Adrenal gland (tissue), 9 donors: ENCODE measurements at regions not wholly inside any gene's neighbourhood (a gene's known extent, or its start where the extent isn't known, plus 50 kb on each side); places are given as distances from the start of the nearest gene placed in this dataset.

Experiments
- DNase-seq, 7 donors: peaks; one replicate each; pipeline ENCODE4 v3.0.0-alpha.2; 2019 to 2020
- H3K27ac ChIP-seq, 5 donors: fragments of 200-600 bp; sonication (generic) in 4 of 5; 1 replicate in 3 of 5; 2 replicates in 2 of 5; pipeline versions ENCODE4 v1.5.1 to v1.8.0; 2016 to 2020; ENCODE audit warnings: mild to moderate bottlenecking in 1 of 5
- H3K27me3 ChIP-seq: fragments of 200-600 bp; 2 replicates; pipeline ENCODE4 v1.8.0; 2021
- H3K36me3 ChIP-seq, 2 donors: fragments of 200-600 bp; replicated peaks in 1 of 2; 1 replicate in 1 of 2; 2 replicates in 1 of 2; pipeline versions ENCODE4 v1.5.1 to v1.8.0; 2018 to 2022
- H3K4me1 ChIP-seq, 2 donors: fragments of 200-600 bp; replicated peaks in 1 of 2; 1 replicate in 1 of 2; 2 replicates in 1 of 2; pipeline versions ENCODE4 v1.5.1 to v1.8.0; 2018 to 2021
- H3K4me3 ChIP-seq, 4 donors: fragments of 200-600 bp; sonication (generic) in 3 of 4; one replicate each; pipeline ENCODE4 v1.5.1; 2016 to 2018
- H3K9me3 ChIP-seq, 3 donors: fragments of 200-600 bp; sonication (generic) in 1 of 3; replicated peaks in 1 of 3; 1 replicate in 2 of 3; 2 replicates in 1 of 3; pipeline versions ENCODE4 v1.5.1 to v1.8.0; 2016 to 2021
- POLR2A ChIP-seq, 2 donors: fragments of 450-650 bp; IDR thresholded peaks; one replicate each; pipeline ENCODE4 v1.6.1; 2017; ENCODE audit warnings: antibody characterized with exemption in 2 of 2, mild to moderate bottlenecking in 2 of 2, moderate library complexity in 1 of 2
- WGBS, 4 donors: extraction: QIAGEN DNeasy Blood & Tissue Kit in 2 of 4; methylation state at CpG; one replicate each; pipeline versions ENCODE4 v1.1.5 to v1.1.7; 2013 to 2017; 5-methylcytosine and 5-hydroxymethylcytosine counted together
- intact Hi-C, 2 donors: fragments of 100-400 bp; cut with DNase I; formaldehyde crosslinking; loops; one replicate each; pipeline versions ENCODE4 v1.14.1 to v1.15.0; 2022 to 2023
- TF ChIP-seq, protein P1 (sequence below), 6 experiments: fragments of 450-650 bp in 4 of 6; fragments of 200-600 bp in 2 of 6; sonication (generic) in 1 of 6; IDR thresholded peaks; 1 replicate in 5 of 6; 2 replicates in 1 of 6; pipeline versions ENCODE4 v1.5.1 to v1.8.0; 2016 to 2021; ENCODE audit warnings: antibody characterized with exemption in 6 of 6, mild to moderate bottlenecking in 2 of 6, moderate library complexity in 1 of 6
- donor health status: healthy with polysubstance abuse.
- donor health status: Bipolar disorder and iron deficiency.
- donor health status: DM: yes; HTN: yes; CAD: no.
- donor health status: DM: no; HTN: no; CAD: no.
- donor health status: DM: no; HTN: no; CAD: no.

DNA sequence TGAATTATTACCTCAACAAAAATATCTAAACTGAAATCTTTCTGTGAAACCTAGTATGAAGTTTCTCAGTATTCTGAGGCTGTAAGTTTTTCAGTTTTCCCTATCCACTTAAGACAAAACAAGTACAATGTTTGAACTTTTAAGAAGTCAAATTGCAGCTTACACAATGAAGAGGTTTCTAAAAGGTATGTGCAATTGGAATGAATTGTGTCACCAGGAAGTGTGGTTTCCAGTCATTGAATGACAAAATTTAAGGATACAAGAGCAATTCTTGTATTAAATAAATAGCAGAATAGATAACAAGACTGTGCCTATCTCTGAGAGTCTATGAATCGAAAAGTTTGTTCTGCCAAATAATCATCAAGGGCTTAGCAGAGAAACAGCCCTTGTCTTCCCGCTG, 207.3 kb downstream of the ANKRD50 start:
- no peaks in the 10 kb centered on the region for H3K4me1 ChIP-seq
- intact Hi-C loops, result no loop called here
- WGBS, 4 donors, result 76 to 85% (median 83%) methylated on average over 2 of the region's 2 CpGs
- no peak overlapping the region for H3K27ac ChIP-seq
- no peaks in the 10 kb centered on the region for H3K27me3 ChIP-seq
- H3K9me3 ChIP-seq, result no peaks in the 10 kb centered on the region
- H3K4me3 ChIP-seq, result no peak overlapping the region
- H3K36me3 ChIP-seq, result no peaks in the 10 kb centered on the region
- DNase-seq, result no peak
- TF ChIP-seq POLR2A (IDR thresholded peaks at IDR 0.05), result no peak
- TF ChIP-seq, protein P1, sequence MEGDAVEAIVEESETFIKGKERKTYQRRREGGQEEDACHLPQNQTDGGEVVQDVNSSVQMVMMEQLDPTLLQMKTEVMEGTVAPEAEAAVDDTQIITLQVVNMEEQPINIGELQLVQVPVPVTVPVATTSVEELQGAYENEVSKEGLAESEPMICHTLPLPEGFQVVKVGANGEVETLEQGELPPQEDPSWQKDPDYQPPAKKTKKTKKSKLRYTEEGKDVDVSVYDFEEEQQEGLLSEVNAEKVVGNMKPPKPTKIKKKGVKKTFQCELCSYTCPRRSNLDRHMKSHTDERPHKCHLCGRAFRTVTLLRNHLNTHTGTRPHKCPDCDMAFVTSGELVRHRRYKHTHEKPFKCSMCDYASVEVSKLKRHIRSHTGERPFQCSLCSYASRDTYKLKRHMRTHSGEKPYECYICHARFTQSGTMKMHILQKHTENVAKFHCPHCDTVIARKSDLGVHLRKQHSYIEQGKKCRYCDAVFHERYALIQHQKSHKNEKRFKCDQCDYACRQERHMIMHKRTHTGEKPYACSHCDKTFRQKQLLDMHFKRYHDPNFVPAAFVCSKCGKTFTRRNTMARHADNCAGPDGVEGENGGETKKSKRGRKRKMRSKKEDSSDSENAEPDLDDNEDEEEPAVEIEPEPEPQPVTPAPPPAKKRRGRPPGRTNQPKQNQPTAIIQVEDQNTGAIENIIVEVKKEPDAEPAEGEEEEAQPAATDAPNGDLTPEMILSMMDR (IDR thresholded peaks at IDR 0.05), result no peak

DNA sequence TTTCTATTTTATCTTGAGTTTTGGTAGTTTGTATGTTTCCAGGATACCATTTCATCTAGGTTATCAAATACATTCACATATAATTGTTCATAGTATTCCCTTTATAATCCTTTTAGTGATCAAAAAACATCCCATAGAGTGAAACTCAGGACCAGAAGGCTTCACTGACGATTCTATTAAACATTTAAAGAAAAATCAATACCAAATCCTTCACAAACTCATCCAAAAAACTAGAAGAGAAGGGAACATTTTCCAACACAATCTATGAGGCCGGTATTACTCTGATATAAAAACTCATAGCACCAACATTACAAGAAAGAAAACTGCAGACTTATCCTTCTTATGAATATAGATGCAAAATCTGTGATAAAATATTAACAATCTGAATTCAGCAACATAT, 203.4 kb downstream of the ANKRD50 start:
- Histone ChIP-seq H3K4me3 (no peak overlapping the region), H3K27me3 (no peaks in the 10 kb centered on the region), H3K27ac (no peak overlapping the region), H3K9me3 (no peaks in the 10 kb centered on the region), H3K36me3 (no peaks in the 10 kb centered on the region), H3K4me1 (no peaks in the 10 kb centered on the region)
- TF ChIP-seq, protein P1 (IDR thresholded peaks at IDR 0.05), result no peak
- no peak for TF ChIP-seq POLR2A (IDR thresholded peaks at IDR 0.05)
- WGBS, 4 donors, result 75 to 83% (median 79%) methylated on average over 2 of the region's 2 CpGs
- intact Hi-C loops, result no loop called here
- DNase-seq, result no peak

DNA sequence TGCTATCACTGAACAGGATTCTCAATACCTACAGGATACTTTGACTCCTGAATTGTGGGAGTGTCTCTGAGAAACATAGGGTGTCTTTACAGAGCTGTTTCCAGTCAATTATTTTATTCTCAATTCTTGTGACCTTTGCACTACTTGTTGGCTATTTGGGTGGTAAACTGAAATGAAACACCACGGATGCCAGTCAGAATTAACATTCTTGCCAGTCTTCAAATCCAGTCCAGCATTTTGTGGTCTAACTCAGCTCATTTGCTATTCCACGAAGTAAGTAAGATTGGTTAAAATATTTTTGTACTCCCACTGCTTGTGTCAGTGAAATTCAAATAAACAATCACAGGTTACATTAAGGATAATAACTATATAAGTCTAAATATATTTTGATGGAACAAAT, 197.9 kb downstream of the ANKRD50 start:
- no peak for TF ChIP-seq POLR2A (IDR thresholded peaks at IDR 0.05)
- TF ChIP-seq, protein P1 (IDR thresholded peaks at IDR 0.05), result no peak
- Histone ChIP-seq H3K4me3 (no peak overlapping the region), H3K27me3 (no peaks in the 10 kb centered on the region), H3K4me1 (no peaks in the 10 kb centered on the region), H3K36me3 (no peaks in the 10 kb centered on the region), H3K27ac (no peak overlapping the region), H3K9me3 (no peaks in the 10 kb centered on the region)
- intact Hi-C loops, result no loop called here
- 84 to 85% (median 85%) methylated on average over 2 of the region's 2 CpGs for WGBS, 4 donors
- no peak for DNase-seq

DNA sequence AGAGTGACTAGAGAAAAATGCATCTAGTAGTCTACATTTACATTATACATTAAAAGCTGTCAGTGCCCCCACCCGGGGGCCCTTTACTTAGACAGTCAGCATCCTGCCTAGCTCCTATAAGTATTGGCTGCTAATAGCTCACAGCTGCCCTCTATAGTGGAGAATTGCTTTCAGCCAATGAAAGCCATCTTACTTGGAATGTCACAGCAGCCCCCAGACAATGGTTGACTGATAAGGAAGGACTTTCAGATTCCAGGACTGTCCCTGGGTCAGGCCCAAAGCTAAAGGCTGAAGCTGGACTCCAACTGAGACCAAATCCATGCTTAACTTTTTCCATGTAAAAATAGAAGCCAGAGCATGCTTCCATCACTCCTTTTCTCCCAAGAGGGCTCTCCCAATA, 196.9 kb downstream of the ANKRD50 start:
- WGBS, 4 donors, result 85 to 94% (median 86%) methylated on average over 1 of the region's 1 CpG
- no peaks in the 10 kb centered on the region for H3K9me3 ChIP-seq
- no peaks in the 10 kb centered on the region for H3K36me3 ChIP-seq
- no peaks in the 10 kb centered on the region for H3K27me3 ChIP-seq
- DNase-seq, result no peak
- H3K27ac ChIP-seq, result no peak overlapping the region
- H3K4me1 ChIP-seq, result no peaks in the 10 kb centered on the region
- no peak overlapping the region for H3K4me3 ChIP-seq
- intact Hi-C loops, result no loop called here
- TF ChIP-seq, protein P1 (IDR thresholded peaks at IDR 0.05), result no peak
